SK-N-SH treated with all-trans-retinoic acid at 6 μM for 48 hours (cell line): ENCODE measurements at regions not wholly inside any gene's neighbourhood (a gene's known extent, or its start where the extent isn't known, plus 50 kb on each side); places are given as distances from the start of the nearest gene placed in this dataset.

Source experiments
- CSDC2 ChIP-seq: fragments of 250-450 bp; sonication (Bioruptor Pico); IDR thresholded peaks from 2 replicates; pipeline ENCODE4 v1.5.0; 2020; ENCODE audit warnings: mild to moderate bottlenecking, moderate library complexity
- OSR1 ChIP-seq: fragments of 250-450 bp; sonication (Bioruptor Pico); IDR thresholded peaks from 2 replicates; pipeline ENCODE4 v1.8.0; 2022; ENCODE audit warnings: moderate library complexity, mild to moderate bottlenecking, inconsistent platforms
- PPARA ChIP-seq: fragments of 250-450 bp; sonication (Bioruptor Pico); IDR thresholded peaks from 2 replicates; pipeline ENCODE4 v1.5.0; 2020; ENCODE audit warnings: mild to moderate bottlenecking, borderline replicate concordance
- RARB ChIP-seq: fragments of 250-450 bp; sonication (Bioruptor Pico); IDR thresholded peaks from 2 replicates; pipeline ENCODE4 v1.8.0; 2021; ENCODE audit warnings: mild to moderate bottlenecking, moderate library complexity
- SNAI2 ChIP-seq: fragments of 250-450 bp; sonication (Bioruptor Pico); IDR thresholded peaks from 2 replicates; pipeline ENCODE4 v1.5.0; 2020; ENCODE audit warnings: mild to moderate bottlenecking, moderate library complexity
- ZC3H10 ChIP-seq: fragments of 250-450 bp; sonication (Bioruptor Pico); IDR thresholded peaks from 2 replicates; pipeline ENCODE4 v1.5.1; 2021; ENCODE audit warnings: mild to moderate bottlenecking, moderate library complexity
- ZFP3 ChIP-seq: fragments of 250-450 bp; sonication (Bioruptor Pico); IDR thresholded peaks from 2 replicates; pipeline ENCODE4 v1.5.0; 2020; ENCODE audit warnings: mild to moderate bottlenecking, moderate library complexity
- ZNF70 ChIP-seq: fragments of 450-650 bp; formaldehyde crosslinking; IDR thresholded peaks from 2 replicates; pipeline ENCODE4 v1.5.0; 2020; ENCODE audit warnings: mild to moderate bottlenecking, moderate library complexity
- ZNF8 ChIP-seq: fragments of 450-650 bp; formaldehyde crosslinking; IDR thresholded peaks from 2 replicates; pipeline ENCODE4 v1.5.0; 2020; ENCODE audit warnings: mild to moderate bottlenecking, moderate library complexity
- TF ChIP-seq, protein P1 (sequence below): fragments of 250-450 bp; sonication (Bioruptor Pico); IDR thresholded peaks from 2 replicates; pipeline ENCODE4 v1.8.0; 2020; ENCODE audit warnings: mild to moderate bottlenecking, moderate library complexity, borderline replicate concordance
- TF ChIP-seq, protein P2 (sequence below): fragments of 250-450 bp; sonication (Bioruptor Pico); IDR thresholded peaks from 2 replicates; pipeline ENCODE4 v1.8.0; 2021; ENCODE audit warnings: low read depth, mild to moderate bottlenecking, moderate library complexity, borderline replicate concordance
- TF ChIP-seq, protein P3 (sequence below): fragments of 250-450 bp; sonication (Bioruptor Pico); IDR thresholded peaks from 2 replicates; pipeline ENCODE4 v1.5.0; 2020; ENCODE audit warnings: mild to moderate bottlenecking, moderate library complexity

DNA sequence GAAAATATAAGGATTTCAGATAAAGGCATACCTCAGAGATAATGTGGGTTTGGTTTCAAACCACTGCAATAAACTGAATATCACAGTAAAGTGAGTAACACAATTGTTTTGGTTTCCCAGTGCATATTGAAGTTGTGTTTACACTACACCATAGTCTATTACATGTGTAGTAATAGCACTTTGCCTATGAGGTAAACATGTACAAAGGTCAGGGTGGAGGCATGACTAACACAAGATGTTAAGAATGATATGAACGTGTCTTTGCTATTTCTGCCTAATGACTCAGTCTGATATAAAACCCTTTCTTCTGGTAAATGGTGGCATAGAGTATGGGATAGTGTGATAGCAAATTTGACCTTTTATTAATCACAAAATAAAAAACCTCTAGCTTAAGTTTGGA lies 621.5 kb upstream of the ADGRL2 start:
- no peak for TF ChIP-seq ZNF8 (CRISPR knock-in tag)
- TF ChIP-seq, protein P1, sequence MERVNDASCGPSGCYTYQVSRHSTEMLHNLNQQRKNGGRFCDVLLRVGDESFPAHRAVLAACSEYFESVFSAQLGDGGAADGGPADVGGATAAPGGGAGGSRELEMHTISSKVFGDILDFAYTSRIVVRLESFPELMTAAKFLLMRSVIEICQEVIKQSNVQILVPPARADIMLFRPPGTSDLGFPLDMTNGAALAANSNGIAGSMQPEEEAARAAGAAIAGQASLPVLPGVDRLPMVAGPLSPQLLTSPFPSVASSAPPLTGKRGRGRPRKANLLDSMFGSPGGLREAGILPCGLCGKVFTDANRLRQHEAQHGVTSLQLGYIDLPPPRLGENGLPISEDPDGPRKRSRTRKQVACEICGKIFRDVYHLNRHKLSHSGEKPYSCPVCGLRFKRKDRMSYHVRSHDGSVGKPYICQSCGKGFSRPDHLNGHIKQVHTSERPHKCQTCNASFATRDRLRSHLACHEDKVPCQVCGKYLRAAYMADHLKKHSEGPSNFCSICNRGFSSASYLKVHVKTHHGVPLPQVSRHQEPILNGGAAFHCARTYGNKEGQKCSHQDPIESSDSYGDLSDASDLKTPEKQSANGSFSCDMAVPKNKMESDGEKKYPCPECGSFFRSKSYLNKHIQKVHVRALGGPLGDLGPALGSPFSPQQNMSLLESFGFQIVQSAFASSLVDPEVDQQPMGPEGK (CRISPR knock-in tag), result no peak
- no peak for TF ChIP-seq ZC3H10 (CRISPR knock-in tag)
- TF ChIP-seq RARB (CRISPR knock-in tag), result no peak
- TF ChIP-seq SNAI2, result no peak
- no peak for TF ChIP-seq ZNF70 (CRISPR knock-in tag)
- TF ChIP-seq, protein P2, sequence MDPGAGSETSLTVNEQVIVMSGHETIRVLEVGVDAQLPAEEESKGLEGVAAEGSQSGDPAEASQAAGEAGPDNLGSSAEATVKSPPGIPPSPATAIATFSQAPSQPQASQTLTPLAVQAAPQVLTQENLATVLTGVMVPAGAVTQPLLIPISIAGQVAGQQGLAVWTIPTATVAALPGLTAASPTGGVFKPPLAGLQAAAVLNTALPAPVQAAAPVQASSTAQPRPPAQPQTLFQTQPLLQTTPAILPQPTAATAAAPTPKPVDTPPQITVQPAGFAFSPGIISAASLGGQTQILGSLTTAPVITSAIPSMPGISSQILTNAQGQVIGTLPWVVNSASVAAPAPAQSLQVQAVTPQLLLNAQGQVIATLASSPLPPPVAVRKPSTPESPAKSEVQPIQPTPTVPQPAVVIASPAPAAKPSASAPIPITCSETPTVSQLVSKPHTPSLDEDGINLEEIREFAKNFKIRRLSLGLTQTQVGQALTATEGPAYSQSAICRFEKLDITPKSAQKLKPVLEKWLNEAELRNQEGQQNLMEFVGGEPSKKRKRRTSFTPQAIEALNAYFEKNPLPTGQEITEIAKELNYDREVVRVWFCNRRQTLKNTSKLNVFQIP (CRISPR knock-in tag), result no peak
- TF ChIP-seq, protein P3, sequence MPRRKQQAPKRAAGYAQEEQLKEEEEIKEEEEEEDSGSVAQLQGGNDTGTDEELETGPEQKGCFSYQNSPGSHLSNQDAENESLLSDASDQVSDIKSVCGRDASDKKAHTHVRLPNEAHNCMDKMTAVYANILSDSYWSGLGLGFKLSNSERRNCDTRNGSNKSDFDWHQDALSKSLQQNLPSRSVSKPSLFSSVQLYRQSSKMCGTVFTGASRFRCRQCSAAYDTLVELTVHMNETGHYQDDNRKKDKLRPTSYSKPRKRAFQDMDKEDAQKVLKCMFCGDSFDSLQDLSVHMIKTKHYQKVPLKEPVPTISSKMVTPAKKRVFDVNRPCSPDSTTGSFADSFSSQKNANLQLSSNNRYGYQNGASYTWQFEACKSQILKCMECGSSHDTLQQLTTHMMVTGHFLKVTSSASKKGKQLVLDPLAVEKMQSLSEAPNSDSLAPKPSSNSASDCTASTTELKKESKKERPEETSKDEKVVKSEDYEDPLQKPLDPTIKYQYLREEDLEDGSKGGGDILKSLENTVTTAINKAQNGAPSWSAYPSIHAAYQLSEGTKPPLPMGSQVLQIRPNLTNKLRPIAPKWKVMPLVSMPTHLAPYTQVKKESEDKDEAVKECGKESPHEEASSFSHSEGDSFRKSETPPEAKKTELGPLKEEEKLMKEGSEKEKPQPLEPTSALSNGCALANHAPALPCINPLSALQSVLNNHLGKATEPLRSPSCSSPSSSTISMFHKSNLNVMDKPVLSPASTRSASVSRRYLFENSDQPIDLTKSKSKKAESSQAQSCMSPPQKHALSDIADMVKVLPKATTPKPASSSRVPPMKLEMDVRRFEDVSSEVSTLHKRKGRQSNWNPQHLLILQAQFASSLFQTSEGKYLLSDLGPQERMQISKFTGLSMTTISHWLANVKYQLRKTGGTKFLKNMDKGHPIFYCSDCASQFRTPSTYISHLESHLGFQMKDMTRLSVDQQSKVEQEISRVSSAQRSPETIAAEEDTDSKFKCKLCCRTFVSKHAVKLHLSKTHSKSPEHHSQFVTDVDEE (CRISPR knock-in tag), result no peak
- TF ChIP-seq ZFP3 (CRISPR knock-in tag), result no peak
- TF ChIP-seq OSR1 (CRISPR knock-in tag), result no peak
- TF ChIP-seq PPARA (CRISPR knock-in tag), result no peak
- TF ChIP-seq CSDC2 (CRISPR knock-in tag), result no peak
